ENCODE measurements at regions not wholly inside any gene's neighbourhood (a gene's known extent, or its start where the extent isn't known, plus 50 kb on each side); places are given as distances from the start of the nearest gene placed in this dataset.

GRCh38 chr12:126879842-126880241 is 1387.1 kb upstream of the TMEM132C start:
- no peak overlapping the region for H3K27ac Mint-ChIP-seq
- Histone ChIP-seq H4K20me1 (ENCODE audit: control insufficient read depth, insufficient read depth, low read length, poor library complexity, severe bottlenecking) (no peaks in the 10 kb centered on the region), H3K27ac (ENCODE audit: low read length in 2 of 2) (no peak overlapping the region), H3K4me1 (ENCODE audit: control insufficient read depth in 2 of 2, insufficient read depth in 2 of 2, low read length in 2 of 2) (no peaks in the 10 kb centered on the region), H2AFZ (ENCODE audit: insufficient read depth, low read depth, low read length, poor library complexity, severe bottlenecking) (no peak overlapping the region), H3K4me2 (replicated peaks; ENCODE audit: low read depth, low read length, poor library complexity, severe bottlenecking) (no peak overlapping the region), H3K79me2 (ENCODE audit: control insufficient read depth, insufficient read depth, low read length) (no peaks in the 10 kb centered on the region), H3K9me3 (ENCODE audit: control extremely low read depth in 1 of 3, control insufficient read depth in 2 of 3, insufficient read depth in 1 of 3, low read length in 2 of 3) (no peaks in the 10 kb centered on the region), H3K36me3 (replicated peaks in 1 of 2; ENCODE audit: control extremely low read depth in 1 of 2, control insufficient read depth in 1 of 2, extremely low read depth in 1 of 2, insufficient read depth in 2 of 2, low read length in 1 of 2) (no peaks in the 10 kb centered on the region), H3K4me3 (ENCODE audit: control extremely low read depth in 1 of 5, extremely low read depth in 1 of 5, insufficient read depth in 1 of 5, low read depth in 2 of 5, low read length in 4 of 5) (no peak overlapping the region), H3K27me3 (replicated peaks in 1 of 4; ENCODE audit: control extremely low read depth in 1 of 4, control insufficient read depth in 3 of 4, insufficient read depth in 4 of 4, low read length in 3 of 4) (no peaks in the 10 kb centered on the region), H3K9ac (ENCODE audit: low read length) (no peak overlapping the region)
- DNase-seq = no peak
- no CpG with 5 or more reads among the region's 2 CpGs for WGBS (ENCODE audit: insufficient coverage)
- POLR2A ChIA-PET = no interaction called here
- intact Hi-C loops (cut with micrococcal nuclease) = no loop called here
- ATAC-seq (ENCODE audit: low read depth) = no peak
- H3K9me3 Mint-ChIP-seq (ENCODE audit: insufficient read depth) = no peaks in the 10 kb centered on the region
- H3K27me3 Mint-ChIP-seq = no peaks in the 10 kb centered on the region
- CTCF ChIA-PET = no interaction called here
- TF ChIP-seq CTCF (IDR thresholded peaks at IDR 0.05) (no peak), EZH2 (IDR thresholded peaks at IDR 0.05; ENCODE audit: borderline replicate concordance, insufficient read depth, low read depth, low read length, poor library complexity, severe bottlenecking) (no peak)
- H3K4me1 Mint-ChIP-seq = no peaks in the 10 kb centered on the region
- no peak overlapping the region for H3K4me3 Mint-ChIP-seq

- H3K27ac Mint-ChIP-seq = no peak overlapping the region
- no peaks in the 10 kb centered on the region for H3K36me3 ChIP-seq (replicated peaks in 1 of 2; ENCODE audit: control extremely low read depth in 1 of 2, control insufficient read depth in 1 of 2, extremely low read depth in 1 of 2, insufficient read depth in 2 of 2, low read length in 1 of 2)
- no peaks in the 10 kb centered on the region for H3K27me3 Mint-ChIP-seq
- TF ChIP-seq EZH2 (IDR thresholded peaks at IDR 0.05; ENCODE audit: borderline replicate concordance, insufficient read depth, low read depth, low read length, poor library complexity, severe bottlenecking) (no peak), CTCF (IDR thresholded peaks at IDR 0.05) (no peak)
- no peak overlapping the region for H3K4me3 ChIP-seq (ENCODE audit: control extremely low read depth in 1 of 5, extremely low read depth in 1 of 5, insufficient read depth in 1 of 5, low read depth in 2 of 5, low read length in 4 of 5)
- H2AFZ ChIP-seq (ENCODE audit: insufficient read depth, low read depth, low read length, poor library complexity, severe bottlenecking) = no peak overlapping the region
- DNase-seq (no peak), ATAC-seq (ENCODE audit: low read depth) (no peak)
- no peaks in the 10 kb centered on the region for H3K9me3 ChIP-seq (ENCODE audit: control extremely low read depth in 1 of 3, control insufficient read depth in 2 of 3, insufficient read depth in 1 of 3, low read length in 2 of 3)
- WGBS (ENCODE audit: insufficient coverage) = 15% methylated on average over 3 of the region's 4 CpGs
- no peaks in the 10 kb centered on the region for H3K4me1 Mint-ChIP-seq
- no peak overlapping the region for H3K9ac ChIP-seq (ENCODE audit: low read length)
- no peaks in the 10 kb centered on the region for H3K4me1 ChIP-seq (ENCODE audit: control insufficient read depth in 2 of 2, insufficient read depth in 2 of 2, low read length in 2 of 2)
- no peaks in the 10 kb centered on the region for H4K20me1 ChIP-seq (ENCODE audit: control insufficient read depth, insufficient read depth, low read length, poor library complexity, severe bottlenecking)
- H3K9me3 Mint-ChIP-seq (ENCODE audit: insufficient read depth) = no peaks in the 10 kb centered on the region
- H3K79me2 ChIP-seq (ENCODE audit: control insufficient read depth, insufficient read depth, low read length) = no peaks in the 10 kb centered on the region
- ChIA-PET POLR2A (no interaction called here), CTCF (interaction anchor here (1.3 kb wide), 1 partner anchor 10 kb away, joined by 4 read pairs; no protein-coding TSS in a partner anchor)
- no peak overlapping the region for H3K4me3 Mint-ChIP-seq
- H3K27me3 ChIP-seq (replicated peaks in 1 of 4; ENCODE audit: control extremely low read depth in 1 of 4, control insufficient read depth in 3 of 4, insufficient read depth in 4 of 4, low read length in 3 of 4) = no peaks in the 10 kb centered on the region
- intact Hi-C loops (cut with micrococcal nuclease) = no loop called here
- H3K27ac ChIP-seq (ENCODE audit: low read length in 2 of 2) = no peak overlapping the region
- no peak overlapping the region for H3K4me2 ChIP-seq (replicated peaks; ENCODE audit: low read depth, low read length, poor library complexity, severe bottlenecking)
Measured at GRCh38 chr12:126883697-126884096, 1383.3 kb upstream of the TMEM132C start.

Data from B cell (primary cell).